ENCODE measurements at regions not wholly inside any gene's neighbourhood (a gene's known extent, or its start where the extent isn't known, plus 50 kb on each side); places are given as distances from the start of the nearest gene placed in this dataset.
"Not testable (repeated sequence)": the region's sequence is repeated elsewhere in the genome, so short reads cannot be mapped to it uniquely, and the experiment has no call there.

DNA sequence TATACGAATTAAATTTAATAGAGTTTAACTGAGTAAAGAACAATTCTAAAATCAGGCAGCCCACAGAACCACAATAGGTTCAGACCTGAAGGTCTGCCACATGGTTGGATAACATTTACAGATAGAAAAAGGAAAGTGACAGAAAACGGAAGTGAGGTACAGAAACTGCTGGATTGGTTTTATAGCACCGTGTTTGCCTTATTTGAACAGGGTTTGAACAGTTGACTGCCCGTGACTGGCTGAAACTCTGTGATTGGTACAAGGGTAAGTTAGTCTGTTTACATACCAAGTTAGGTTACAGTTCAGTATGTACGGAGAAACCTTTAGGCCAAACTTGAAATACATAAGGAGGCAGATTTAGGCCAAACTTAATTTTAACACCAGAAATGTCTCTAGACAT is 64.1 kb upstream of the ATXN3L start:
- DNase-seq (ENCODE audit: low spot score), result no peak

DNA sequence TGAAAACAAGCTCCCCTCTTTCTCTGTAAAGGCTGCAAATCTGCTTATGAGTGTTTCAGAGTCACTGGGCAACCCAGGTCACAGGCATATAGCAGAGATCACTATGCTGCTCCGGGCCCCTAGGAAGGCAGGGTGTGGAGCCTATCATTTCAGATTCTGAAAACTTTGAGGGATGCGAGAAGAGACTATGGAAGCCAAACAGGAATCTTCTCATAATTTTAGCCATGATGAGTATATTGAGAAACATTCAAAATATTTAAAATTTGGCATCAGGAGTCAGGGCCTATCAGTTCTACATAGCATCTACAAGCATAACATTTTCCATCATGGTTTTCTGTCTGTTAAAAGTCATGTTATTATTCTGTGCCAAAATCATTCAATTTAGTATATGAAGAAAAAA is 61.7 kb upstream of the ATXN3L start:
- DNase-seq (ENCODE audit: low spot score), result no peak

DNA sequence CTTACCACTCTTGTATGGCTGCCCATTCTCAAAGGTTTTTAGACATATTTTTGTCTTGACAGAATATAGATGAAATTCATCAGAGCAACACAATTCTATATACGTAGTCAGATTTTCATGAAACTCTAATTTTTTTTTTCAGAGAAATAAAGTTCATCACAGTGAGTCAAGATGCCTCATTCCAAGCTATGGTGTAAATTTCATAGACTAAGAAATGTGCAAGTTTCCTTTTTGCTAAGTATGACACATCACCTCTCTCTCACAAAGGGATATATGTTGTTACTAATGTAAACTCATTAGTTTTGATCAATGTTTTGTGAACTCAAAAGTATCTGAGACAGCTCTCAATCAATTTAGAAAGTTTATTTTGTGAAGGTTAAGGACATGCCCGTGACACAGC is 60.4 kb upstream of the ATXN3L start:
- no peak for DNase-seq (ENCODE audit: low spot score)

DNA sequence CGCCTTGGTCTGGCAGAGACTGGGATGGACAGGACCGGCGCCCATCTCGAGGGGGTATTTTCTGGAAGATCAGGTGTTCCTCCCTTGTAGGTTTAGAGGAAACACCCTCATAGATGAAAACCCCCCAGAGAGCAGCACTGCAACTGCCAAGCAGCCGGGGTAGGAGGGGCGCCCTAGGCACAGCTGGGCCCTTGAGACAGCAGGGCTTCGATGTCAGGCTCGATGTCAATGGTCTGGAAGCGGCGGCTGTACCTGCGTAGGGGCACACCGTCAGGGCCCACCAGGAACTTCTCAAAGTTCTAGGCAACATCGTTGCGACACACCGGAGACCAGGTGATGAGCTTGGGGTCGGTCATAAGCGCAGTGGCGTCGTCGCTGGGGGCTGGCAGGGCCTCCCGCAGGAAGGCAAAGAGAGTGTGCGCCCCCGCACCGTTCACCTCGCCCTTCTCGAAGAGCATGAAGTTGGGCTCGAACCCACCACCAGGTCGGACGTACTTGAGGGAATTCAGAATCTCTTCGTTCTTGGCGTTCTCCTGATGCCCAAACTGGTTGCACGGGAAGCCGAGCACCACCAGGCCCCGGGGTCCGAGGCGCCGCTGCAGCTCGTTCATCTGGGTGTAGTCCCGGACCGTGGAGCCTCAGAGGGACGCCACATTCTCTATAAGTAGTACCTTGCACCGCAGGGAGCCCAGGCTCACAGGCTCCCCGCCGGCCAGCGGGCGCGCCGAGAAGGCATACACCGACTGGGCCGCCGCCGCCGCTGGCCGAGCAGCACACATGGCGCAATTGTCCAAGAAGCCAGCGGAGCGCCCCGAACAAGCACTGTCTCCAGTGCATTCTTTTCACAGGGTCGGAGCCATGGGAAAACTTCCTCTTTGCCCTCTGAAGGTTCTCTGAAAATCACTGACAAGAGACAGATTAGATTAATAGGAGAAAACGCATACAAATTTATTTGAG is 59.0 kb upstream of the ATXN3L start:
- DNase-seq (ENCODE audit: low spot score), result not testable (repeated sequence)

DNA sequence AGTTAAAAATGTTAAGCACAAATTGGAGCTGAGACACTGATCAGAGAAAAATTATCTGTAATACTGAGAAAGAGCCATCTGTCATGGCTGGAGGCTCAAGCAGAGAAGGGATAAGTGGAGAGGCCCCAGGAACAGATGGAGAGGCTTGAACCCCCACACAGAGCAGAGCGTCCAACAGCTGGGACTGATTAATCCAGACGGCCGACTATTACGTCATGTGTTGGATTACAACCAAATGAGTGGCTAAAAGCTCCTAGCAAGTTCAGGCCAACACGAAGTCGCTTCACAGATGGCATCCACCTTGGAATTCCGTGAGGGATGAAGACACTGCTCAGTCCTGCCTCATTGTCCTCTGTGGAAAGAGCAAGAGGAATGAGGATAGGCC is 57.7 kb upstream of the ATXN3L start:
- peak; percentile 84 for DNase-seq (ENCODE audit: low spot score)

GRCh38 chrX:13376857-13377549 is 57.1 kb upstream of the ATXN3L start:
- peak; percentile 91 for DNase-seq (ENCODE audit: low spot score)

- DNase-seq (ENCODE audit: low spot score), result not testable (repeated sequence)
These were observed 55.7 kb upstream of the ATXN3L start for GRCh38 chrX:13375596-13375995.

- DNase-seq (ENCODE audit: low spot score), result no peak
These were observed 54.5 kb upstream of the ATXN3L start for GRCh38 chrX:13374364-13374763.

- peak; percentile 8 for DNase-seq (ENCODE audit: low spot score)
These were observed 53.8 kb upstream of the ATXN3L start for GRCh38 chrX:13373431-13374187.

GRCh38 chrX:13373027-13373426 is 53.2 kb upstream of the ATXN3L start:
- DNase-seq (ENCODE audit: low spot score), result no peak

DNA sequence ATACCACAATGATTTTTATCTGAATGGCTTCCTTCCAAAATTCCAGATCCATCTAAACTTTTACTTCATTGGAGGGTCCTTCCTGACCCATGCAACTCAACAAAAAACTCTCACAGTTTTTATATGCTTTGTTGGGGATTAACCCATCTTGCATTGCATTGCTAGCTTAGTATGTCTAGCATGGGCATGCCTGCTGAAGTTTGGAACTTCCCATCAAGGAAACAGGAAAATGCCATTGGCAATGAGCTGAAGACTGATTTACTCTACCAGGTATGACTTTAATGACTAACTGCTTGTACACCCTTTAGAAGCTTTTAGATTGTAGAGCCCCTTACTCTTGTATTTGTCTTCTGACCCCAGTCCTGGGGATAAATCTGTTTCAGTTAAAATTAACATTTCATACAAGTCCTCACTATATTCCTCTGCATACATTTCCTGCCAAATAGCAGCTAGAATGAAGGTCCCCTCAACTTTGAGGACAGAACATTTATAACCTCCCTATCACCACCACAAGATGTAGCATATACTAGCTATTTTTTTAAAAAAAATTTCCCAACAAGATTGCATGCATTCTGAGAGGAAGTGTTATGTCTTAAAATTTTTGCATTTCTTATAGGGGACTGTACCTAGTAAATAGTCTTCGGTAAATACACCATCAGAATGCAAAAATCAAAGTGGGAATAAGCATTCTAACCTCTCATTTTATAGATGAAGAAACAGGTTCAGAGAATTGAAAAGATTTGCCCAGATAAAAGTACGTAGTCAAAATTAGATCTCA is 52.5 kb upstream of the ATXN3L start:
- no peak for DNase-seq (ENCODE audit: low spot score)

GRCh38 chrX:13371186-13371585 is 51.3 kb upstream of the ATXN3L start:
- DNase-seq (ENCODE audit: low spot score), result no peak

DNA sequence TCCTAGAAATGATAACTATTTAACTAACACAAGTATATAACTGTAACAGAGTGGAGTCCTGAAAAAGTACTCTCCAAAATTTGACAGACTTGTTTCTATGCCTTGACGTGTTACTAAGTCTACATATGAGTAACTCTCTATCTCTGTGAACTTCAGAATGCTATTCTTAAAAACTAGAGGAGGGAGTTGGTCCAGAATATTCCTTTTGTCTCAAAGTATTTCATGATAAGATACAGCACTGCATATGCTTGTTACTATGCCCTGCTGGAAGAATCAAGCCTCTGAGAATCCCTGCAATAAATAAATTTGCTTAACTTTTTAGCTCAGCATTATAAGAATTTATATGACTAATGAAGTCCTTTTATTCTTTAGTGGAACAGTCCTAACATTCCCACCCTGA is 50.9 kb upstream of the ATXN3L start:
- DNase-seq (ENCODE audit: low spot score), result no peak
